ENCODE measurements at regions not wholly inside any gene's neighbourhood (a gene's known extent, or its start where the extent isn't known, plus 50 kb on each side); places are given as distances from the start of the nearest gene placed in this dataset.
"Not testable (repeated sequence)": the region's sequence is repeated elsewhere in the genome, so short reads cannot be mapped to it uniquely, and the experiment has no call there.

- no peak for DNase-seq
Measured at GRCh38 chr12:131230340-131231031, 276.8 kb downstream of the ADGRD1 start.

DNA sequence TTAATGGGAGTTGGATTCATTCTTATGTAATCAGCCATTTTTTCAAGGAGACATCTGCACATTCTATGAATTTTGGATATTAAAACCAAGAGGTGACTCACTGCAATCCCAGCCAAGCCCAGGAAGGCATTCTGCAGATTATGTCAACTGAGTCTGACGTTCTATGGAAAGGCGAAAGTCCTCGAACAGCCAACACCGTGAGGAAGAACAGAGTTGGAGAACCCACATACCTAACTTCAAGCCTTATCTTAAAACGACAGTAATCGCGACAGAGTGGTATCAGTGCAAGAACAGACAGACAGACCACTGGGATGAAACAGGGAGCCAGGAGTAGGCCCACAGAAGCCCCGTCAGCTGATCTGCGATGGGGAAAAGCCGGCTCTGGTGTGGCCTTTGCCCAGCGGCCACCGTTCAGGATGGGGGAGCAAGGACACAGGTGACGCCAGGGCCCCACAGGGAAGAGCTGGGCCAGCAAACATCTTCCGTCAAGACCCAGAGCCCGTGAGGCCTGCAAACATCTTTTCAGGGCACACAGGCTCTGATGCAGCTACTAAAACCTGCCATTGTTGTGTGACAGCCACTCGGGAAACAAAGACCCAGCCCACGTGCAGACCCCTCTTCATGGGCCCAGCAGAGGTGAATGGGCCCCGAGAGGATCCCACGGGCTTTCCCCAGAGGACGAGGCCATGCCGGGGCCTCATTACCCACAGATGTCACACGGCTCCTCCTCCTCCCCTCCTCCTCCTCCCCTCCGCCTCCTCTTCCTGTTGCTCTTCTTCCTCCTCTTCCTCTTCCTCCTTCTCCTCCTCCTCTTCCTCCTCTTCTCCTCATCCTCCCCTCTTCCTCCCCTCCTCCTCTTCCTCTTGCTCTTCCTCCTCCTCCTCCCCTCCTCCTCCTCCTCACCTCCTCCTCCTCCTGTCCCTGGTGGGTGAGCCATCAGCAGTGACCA lies 277.6 kb downstream of the ADGRD1 start:
- DNase-seq = no peak

DNA sequence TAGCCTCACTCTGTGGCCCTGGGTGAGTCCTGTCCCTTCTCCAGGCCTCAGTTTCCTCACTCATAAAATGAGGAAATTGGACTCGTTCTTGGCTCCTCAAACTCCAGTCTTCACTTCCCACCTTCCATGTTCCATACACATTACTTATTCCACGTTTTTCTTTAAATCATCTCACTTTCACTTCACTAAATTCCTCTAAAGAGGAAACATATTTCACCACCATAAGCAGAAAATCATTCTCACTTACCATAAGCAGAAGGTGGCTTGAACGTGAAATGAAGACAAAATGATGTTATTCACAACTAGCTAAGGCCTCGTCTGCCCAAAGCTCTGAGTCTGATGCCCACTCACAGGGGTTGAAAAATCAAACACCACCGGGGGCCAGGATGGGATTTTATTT lies 278.3 kb downstream of the ADGRD1 start:
- no peak for DNase-seq

GRCh38 chr12:131232872-131233271 lies 279.2 kb downstream of the ADGRD1 start:
- DNase-seq = not testable (repeated sequence)

- not testable (repeated sequence) for DNase-seq
Measured at GRCh38 chr12:131233850-131234789, 280.4 kb downstream of the ADGRD1 start.

- not testable (repeated sequence) for DNase-seq
Measured at GRCh38 chr12:131234841-131235271, 281.1 kb downstream of the ADGRD1 start.

- no peak for DNase-seq
Measured at GRCh38 chr12:131235871-131236271, 282.2 kb downstream of the ADGRD1 start.

- DNase-seq = no peak
Measured at GRCh38 chr12:131239384-131240094, 285.8 kb downstream of the ADGRD1 start.

DNA sequence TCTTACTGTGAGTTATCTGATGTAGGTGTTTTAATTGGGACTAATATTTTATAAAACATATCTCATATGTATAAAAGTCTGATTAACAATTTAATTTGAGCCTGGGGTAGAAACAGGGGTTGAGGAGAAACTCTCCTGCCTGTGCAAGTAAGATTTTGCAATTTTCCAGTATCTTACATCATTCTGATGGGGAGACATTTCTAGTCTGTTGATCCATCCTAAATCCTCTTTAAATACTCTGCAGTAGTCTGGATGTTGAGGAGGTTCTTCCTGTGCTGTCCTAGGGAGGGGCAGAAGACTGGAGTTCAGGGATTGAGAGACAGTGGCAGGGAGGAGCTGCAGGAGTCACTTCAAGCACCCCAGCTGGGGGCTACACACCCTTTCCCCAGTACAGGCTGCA lies 287.8 kb downstream of the ADGRD1 start:
- no peak for DNase-seq

DNA sequence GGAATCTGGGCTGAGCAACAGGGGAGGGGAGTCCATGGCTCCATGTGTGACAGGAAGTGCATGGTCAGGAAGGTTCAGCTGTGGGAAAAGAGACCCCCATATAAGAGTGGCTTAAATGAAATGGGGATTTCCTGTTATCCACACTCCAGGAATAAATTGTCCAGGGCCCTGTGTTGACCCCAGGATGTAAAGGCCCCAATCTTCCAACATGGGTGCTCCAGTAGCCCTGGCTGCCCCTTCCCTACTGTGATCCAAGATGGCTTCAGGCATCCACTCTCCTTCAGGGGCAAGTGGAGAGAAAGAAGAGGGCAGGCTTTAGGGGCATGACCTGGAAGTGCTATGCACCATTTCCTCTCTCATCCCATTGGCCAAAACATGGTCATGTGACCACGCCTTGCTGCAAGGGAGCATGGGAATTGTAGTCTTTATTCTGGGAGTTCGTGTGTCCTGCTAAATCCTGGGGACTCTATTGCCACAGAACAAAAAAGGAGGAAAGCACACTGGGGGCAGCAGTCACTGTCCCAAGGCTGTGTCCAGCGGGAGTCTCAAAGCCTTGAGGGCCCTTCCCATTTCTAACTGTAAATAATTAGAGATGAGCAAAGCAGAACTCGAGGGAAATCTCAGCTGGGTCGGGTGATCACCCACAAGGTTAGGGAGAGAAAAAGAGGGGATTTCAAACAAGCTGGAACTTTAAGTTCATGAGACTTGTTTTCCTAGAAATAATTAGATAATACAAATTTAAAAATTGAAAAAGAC lies 289.2 kb downstream of the ADGRD1 start:
- no peak for DNase-seq

DNA sequence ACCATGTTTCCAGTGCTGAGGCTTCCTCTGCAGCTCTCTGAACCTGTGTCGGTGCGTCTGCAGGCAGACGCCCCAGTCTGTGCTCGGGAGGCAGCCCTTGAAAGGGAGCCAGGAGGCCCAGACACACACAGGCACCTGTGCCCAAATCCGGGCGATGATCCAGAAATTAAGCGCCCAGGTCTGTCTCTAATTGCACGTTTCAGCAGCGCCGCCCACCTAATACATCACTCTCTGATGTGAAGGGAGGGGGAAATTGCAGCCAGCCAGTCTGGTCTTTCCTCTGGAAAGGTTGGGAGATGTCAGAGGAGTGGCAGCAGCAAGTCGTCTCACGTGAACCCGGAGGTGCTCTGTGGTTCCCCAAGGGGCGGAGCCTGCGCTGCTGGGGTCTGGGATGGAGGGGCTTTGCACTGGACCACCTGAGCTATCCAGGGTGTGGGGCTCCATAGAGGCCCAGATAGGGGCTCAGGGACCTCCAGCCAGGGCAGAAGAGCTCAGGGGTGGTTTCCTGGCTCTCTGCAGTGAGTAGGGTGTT lies 290.5 kb downstream of the ADGRD1 start:
- not testable (repeated sequence) for DNase-seq

DNA sequence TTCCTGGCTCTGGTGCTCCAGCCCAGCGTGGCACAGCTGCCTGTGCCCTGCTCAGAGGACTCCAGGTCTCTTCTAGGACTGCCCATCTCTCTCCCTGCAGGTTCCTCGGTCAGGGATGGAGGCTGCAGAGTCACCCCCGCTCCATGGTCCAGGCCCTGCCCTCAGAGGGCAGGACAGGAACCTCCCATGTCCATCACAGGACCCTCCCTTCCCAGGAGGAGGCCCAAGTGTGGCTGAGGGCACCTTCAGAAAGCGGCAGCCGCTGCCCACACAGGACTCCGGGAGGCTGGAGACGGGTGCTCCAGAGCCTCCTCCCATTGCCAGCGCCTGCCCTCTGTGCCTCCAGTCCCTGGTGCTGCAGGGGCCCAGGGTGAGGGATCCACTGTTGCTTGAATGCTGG lies 291.5 kb downstream of the ADGRD1 start:
- DNase-seq = not testable (repeated sequence)

- DNase-seq = no peak
Measured at GRCh38 chr12:131245564-131246355, 292.1 kb downstream of the ADGRD1 start.

GRCh38 chr12:131247026-131247725 lies 293.5 kb downstream of the ADGRD1 start:
- not testable (repeated sequence) for DNase-seq

GRCh38 chr12:131247875-131248274 lies 294.2 kb downstream of the ADGRD1 start:
- not testable (repeated sequence) for DNase-seq

DNA sequence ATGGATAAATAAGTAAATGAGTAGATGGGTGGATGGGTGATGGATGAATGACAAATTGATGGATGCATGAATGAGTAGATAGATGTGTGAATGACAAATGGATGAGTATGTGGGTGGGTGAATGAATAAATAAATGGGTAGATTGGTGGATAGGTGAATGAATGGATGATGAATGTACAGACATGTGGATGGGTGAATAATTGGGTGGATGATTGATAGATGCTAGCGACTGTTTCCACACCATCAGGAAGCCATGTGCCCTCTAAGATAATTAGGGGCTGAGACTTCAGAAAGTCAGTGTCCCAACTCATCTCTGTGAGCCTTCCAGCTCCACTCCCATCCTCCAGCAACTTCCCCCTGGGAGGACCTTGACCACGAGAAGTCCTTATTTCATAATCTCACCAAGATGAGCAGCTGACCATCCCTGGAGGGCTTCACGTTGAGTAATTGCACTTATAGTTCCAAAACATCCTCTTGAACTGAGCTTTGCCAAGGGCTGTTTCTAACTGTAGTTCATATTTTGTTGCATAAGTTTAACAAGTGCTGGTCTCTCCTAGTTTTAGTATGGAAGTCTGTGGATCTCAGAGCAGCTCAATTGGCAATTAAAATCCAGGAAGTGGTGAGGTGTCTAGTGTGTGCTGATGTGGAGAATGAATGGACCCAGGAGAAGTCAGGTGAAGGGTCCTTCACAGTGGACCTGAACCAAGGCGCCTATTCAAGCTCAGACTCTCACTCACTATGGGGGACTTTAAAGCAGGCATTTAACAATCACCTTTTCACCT lies 295.7 kb downstream of the ADGRD1 start:
- no peak for DNase-seq

DNA sequence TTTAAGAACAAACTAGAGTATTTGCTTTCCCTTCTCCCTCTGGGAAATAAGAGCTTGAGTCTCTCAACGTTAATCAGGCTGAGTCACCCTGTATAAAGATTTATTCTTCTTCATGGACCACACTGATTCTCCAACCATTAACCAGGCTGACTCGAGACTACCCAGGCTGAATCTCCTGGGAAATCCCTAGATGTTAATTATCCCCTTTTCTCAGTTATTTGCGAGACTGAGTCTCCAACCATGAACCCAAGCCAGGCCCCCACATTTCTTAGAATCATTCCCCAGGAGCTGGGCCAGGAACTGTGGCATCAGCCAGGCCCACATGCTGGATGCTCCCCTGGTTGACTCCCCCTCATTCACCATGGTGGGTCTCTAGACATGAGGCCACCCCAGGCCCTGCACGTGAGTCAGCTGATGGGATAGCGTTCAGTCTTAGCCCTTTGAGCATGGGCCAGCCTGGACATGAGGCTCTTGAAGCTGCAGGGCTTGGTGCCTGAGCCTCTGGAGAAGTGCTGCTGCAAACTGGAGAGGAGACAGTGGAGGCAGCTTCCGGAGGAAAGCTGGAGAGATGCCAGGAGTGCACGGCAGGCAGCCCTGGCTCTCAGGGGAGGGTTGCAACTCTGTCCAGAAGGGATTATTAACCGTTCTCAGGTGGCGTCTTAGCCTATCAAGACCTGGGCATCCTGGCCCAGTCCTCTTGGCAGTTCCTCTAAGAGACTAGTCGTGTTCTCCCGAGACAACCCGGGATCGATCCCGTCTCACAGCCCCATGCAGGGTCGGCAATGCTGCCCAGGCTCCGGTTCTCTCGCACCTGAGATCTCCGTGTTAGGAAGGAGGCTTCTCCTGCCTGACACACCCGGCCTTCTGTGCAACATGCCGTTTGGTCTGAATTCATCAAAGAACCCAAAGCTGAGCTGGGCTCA lies 296.6 kb downstream of the ADGRD1 start:
- DNase-seq = no peak

GRCh38 chr12:131250951-131251315 lies 297.2 kb downstream of the ADGRD1 start:
- DNase-seq = no peak

Data from CD4-positive, alpha-beta T cell treated with Interleukin-21 for 1 hour (primary cell).